Hepatocyte (in vitro differentiated cells): ENCODE measurements at regions not wholly inside any gene's neighbourhood (a gene's known extent, or its start where the extent isn't known, plus 50 kb on each side); places are given as distances from the start of the nearest gene placed in this dataset.

Experiments
- DNase-seq: peaks from one replicate; pipeline ENCODE4 v3.0.0-alpha.2; 2016; ENCODE audit warnings: low spot score
- H2AFZ ChIP-seq: fragments of 200-600 bp; sonication (generic); 2 replicates; pipeline ENCODE4 v1.6.0; 2016; ENCODE audit warnings: antibody characterized with exemption, mild to moderate bottlenecking
- H3K27ac ChIP-seq: fragments of 200-600 bp; sonication (generic); 2 replicates; pipeline ENCODE4 v1.5.1; 2016; ENCODE audit warnings: mild to moderate bottlenecking
- H3K27me3 ChIP-seq: fragments of 200-600 bp; sonication (generic); 2 replicates; pipeline ENCODE4 v1.6.1; 2016
- H3K36me3 ChIP-seq: fragments of 200-600 bp; sonication (generic); replicated peaks from 2 replicates; pipeline ENCODE4 v1.5.1; 2016; ENCODE audit warnings: low read depth; ENCODE audit not compliant: insufficient read depth
- H3K4me1 ChIP-seq: fragments of 200-600 bp; sonication (generic); 2 replicates; pipeline ENCODE4 v1.5.1; 2016; ENCODE audit warnings: mild to moderate bottlenecking, moderate library complexity; ENCODE audit not compliant: insufficient read depth
- H3K4me2 ChIP-seq: fragments of 200-600 bp; sonication (generic); 2 replicates; pipeline ENCODE4 v1.6.0; 2016
- H3K4me3 ChIP-seq: fragments of 200-600 bp; sonication (generic); 2 replicates; pipeline ENCODE4 v1.5.1; 2016; ENCODE audit warnings: mild to moderate bottlenecking
- H3K79me2 ChIP-seq: fragments of 200-600 bp; sonication (generic); 2 replicates; pipeline ENCODE4 v1.6.0; 2017; ENCODE audit warnings: mild to moderate bottlenecking
- H3K9me2 ChIP-seq: fragments of 200-600 bp; sonication (generic); replicated peaks from 2 replicates; pipeline ENCODE4 v1.6.0; 2017; ENCODE audit warnings: mild to moderate bottlenecking; ENCODE audit not compliant: insufficient read depth
- H3K9me3 ChIP-seq: fragments of 200-600 bp; sonication (generic); 2 replicates; pipeline ENCODE4 v1.5.1; 2016; ENCODE audit warnings: low read depth, mild to moderate bottlenecking
- H4K20me1 ChIP-seq: fragments of 200-600 bp; sonication (generic); 2 replicates; pipeline ENCODE4 v1.6.0; 2016; ENCODE audit warnings: mild to moderate bottlenecking; ENCODE audit not compliant: insufficient read depth, poor library complexity, severe bottlenecking
- EZH2 ChIP-seq: fragments of 200-600 bp; sonication (generic); IDR thresholded peaks from 2 replicates; pipeline ENCODE4 v1.6.1; 2016; ENCODE audit warnings: antibody characterized with exemption, mild to moderate bottlenecking, borderline replicate concordance
- EZH2phosphoT487 ChIP-seq: fragments of 200-600 bp; sonication (generic); IDR thresholded peaks from one replicate; pipeline ENCODE4 v1.6.1; 2018; ENCODE audit warnings: antibody characterized with exemption, mild to moderate bottlenecking, low read depth, moderate library complexity; ENCODE audit not compliant: unreplicated experiment, severe bottlenecking
- WGBS: methylation state at CpG from one replicate; pipeline ENCODE4 v1.1.6; 2016; ENCODE audit warnings: low lambda C conversion rate; ENCODE audit errors: missing lambda C conversion rate; 5-methylcytosine and 5-hydroxymethylcytosine counted together
- TF ChIP-seq, protein P1 (sequence below): fragments of 200-600 bp; sonication (generic); IDR thresholded peaks from 2 replicates; pipeline ENCODE4 v1.5.1; 2016; ENCODE audit warnings: antibody characterized with exemption, mild to moderate bottlenecking; ENCODE audit not compliant: poor library complexity

DNA sequence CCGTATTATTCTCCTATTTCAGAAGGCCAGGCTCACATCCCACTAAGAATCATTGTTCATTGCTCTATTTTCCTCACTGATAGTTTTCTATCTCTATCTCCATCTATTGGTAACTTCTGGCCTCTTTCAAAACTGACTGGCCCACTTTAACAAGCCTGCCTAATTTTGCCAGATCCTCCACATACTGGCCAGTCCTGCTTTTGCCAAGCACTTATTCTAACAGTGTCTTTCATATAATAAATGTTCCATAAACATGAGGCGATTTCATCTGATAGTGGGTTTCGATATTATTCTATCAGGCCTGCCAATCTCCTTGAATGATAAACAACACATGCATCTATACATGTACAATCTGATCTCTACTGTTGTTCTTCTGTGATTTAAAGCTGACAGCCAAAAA lies 125.9 kb upstream of the KCNH7 start:
- Histone ChIP-seq H3K4me3 (no peak overlapping the region), H3K27me3 (no peaks in the 10 kb centered on the region), H3K9me3 (no peaks in the 10 kb centered on the region), H3K79me2 (no peaks in the 10 kb centered on the region), H3K9me2 (no peaks in the 10 kb centered on the region), H3K36me3 (no peaks in the 10 kb centered on the region), H3K27ac (no peak overlapping the region), H3K4me2 (no peak overlapping the region), H2AFZ (no peak overlapping the region), H4K20me1 (no peaks in the 10 kb centered on the region), H3K4me1 (no peaks in the 10 kb centered on the region)
- no peak for DNase-seq
- TF ChIP-seq EZH2 (no peak), EZH2phosphoT487 (no peak)
- TF ChIP-seq, protein P1, sequence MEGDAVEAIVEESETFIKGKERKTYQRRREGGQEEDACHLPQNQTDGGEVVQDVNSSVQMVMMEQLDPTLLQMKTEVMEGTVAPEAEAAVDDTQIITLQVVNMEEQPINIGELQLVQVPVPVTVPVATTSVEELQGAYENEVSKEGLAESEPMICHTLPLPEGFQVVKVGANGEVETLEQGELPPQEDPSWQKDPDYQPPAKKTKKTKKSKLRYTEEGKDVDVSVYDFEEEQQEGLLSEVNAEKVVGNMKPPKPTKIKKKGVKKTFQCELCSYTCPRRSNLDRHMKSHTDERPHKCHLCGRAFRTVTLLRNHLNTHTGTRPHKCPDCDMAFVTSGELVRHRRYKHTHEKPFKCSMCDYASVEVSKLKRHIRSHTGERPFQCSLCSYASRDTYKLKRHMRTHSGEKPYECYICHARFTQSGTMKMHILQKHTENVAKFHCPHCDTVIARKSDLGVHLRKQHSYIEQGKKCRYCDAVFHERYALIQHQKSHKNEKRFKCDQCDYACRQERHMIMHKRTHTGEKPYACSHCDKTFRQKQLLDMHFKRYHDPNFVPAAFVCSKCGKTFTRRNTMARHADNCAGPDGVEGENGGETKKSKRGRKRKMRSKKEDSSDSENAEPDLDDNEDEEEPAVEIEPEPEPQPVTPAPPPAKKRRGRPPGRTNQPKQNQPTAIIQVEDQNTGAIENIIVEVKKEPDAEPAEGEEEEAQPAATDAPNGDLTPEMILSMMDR, result no peak
- 76% methylated on average over 3 of the region's 3 CpGs for WGBS

DNA sequence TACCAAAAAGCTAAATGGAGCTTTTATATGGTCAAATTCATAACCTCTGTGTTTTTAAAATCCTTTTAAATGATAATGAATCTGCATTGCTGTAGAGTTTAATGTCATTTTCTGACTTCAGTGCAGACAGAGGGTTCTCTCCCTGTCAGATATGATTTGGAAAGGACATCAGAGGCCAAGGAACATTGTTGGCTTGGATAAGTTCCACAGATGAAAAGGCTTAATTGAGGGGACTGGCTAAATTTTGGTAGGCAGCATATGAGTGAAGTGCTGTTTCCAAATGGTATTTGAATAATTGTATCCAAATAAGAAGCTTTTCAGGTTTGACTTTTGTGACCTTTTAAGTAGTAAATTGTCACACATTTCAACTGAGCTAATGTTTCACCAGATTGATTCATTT lies 124.6 kb upstream of the KCNH7 start:
- Histone ChIP-seq H4K20me1 (no peaks in the 10 kb centered on the region), H3K36me3 (no peaks in the 10 kb centered on the region), H3K4me2 (no peak overlapping the region), H3K9me3 (no peaks in the 10 kb centered on the region), H3K79me2 (no peaks in the 10 kb centered on the region), H3K4me3 (no peak overlapping the region), H3K9me2 (no peaks in the 10 kb centered on the region), H3K27ac (no peak overlapping the region), H3K4me1 (no peaks in the 10 kb centered on the region), H3K27me3 (no peaks in the 10 kb centered on the region), H2AFZ (no peak overlapping the region)
- TF ChIP-seq, protein P1, result no peak
- TF ChIP-seq EZH2phosphoT487 (no peak), EZH2 (no peak)
- DNase-seq, result no peak

DNA sequence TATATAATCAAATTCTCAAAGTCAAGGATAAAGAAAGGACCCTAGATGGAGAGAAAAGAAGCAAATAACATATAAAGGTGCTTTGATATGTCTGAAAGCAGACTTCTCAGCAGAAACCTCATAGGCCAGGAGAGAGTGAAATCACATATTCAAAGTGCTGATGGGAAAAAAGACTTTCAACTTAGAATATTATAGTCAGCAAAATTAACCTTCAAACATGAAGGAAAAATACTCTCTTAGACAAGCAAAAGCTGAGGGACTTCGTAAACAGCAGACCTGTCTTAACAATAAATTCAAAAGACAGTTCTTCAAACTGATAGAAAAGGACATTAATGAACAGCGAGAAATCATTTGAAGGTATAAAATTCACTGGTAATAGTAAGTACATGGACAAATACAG lies 107.2 kb upstream of the KCNH7 start:
- no peaks in the 10 kb centered on the region for H3K36me3 ChIP-seq
- H3K79me2 ChIP-seq, result no peaks in the 10 kb centered on the region
- no peaks in the 10 kb centered on the region for H4K20me1 ChIP-seq
- H3K9me2 ChIP-seq, result no peaks in the 10 kb centered on the region
- DNase-seq, result no peak
- H2AFZ ChIP-seq, result no peak overlapping the region
- no peaks in the 10 kb centered on the region for H3K9me3 ChIP-seq
- no peaks in the 10 kb centered on the region for H3K27me3 ChIP-seq
- H3K4me3 ChIP-seq, result no peak overlapping the region
- no peak overlapping the region for H3K4me2 ChIP-seq
- no peak overlapping the region for H3K27ac ChIP-seq
- TF ChIP-seq, protein P1, result no peak
- TF ChIP-seq EZH2, result no peak
- no peaks in the 10 kb centered on the region for H3K4me1 ChIP-seq
- 82% methylated on average over 2 of the region's 2 CpGs for WGBS

DNA sequence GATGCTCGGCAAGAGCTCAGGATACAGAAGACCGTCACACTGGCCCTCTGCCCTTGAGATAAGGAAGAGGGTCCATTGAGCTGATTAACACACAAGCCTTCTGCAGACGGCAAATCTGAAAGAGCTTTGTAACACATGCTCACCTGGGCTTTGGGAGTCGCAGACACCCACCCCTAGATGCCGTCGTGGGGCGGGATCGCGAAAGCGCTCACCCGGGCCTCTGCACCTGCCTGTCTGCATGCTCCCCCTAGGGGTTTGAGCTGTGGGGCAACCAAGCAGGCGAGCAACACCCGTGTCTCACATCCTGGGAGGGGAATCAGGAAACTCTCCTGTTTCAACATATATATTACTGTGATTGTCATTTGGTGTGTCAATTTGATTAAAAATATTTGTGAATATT lies 99.8 kb upstream of the KCNH7 start:
- no peaks in the 10 kb centered on the region for H4K20me1 ChIP-seq
- no peak overlapping the region for H3K4me2 ChIP-seq
- DNase-seq, result no peak
- no peaks in the 10 kb centered on the region for H3K27me3 ChIP-seq
- H3K9me3 ChIP-seq, result peaks cover 4% of the 10 kb centered on the region
- WGBS, result 70% methylated on average over 13 of the region's 13 CpGs
- no peak for TF ChIP-seq EZH2
- TF ChIP-seq EZH2phosphoT487, result no peak
- TF ChIP-seq, protein P1, result no peak
- H3K9me2 ChIP-seq, result no peaks in the 10 kb centered on the region
- H3K36me3 ChIP-seq, result no peaks in the 10 kb centered on the region
- no peaks in the 10 kb centered on the region for H3K4me1 ChIP-seq
- no peak overlapping the region for H3K4me3 ChIP-seq
- H3K27ac ChIP-seq, result no peak overlapping the region
- no peaks in the 10 kb centered on the region for H3K79me2 ChIP-seq
- no peak overlapping the region for H2AFZ ChIP-seq
